ENCODE measurements at regions not wholly inside any gene's neighbourhood (a gene's known extent, or its start where the extent isn't known, plus 50 kb on each side); places are given as distances from the start of the nearest gene placed in this dataset.

GRCh38 chr1:86285796-86286195 lies 110.3 kb downstream of the ODF2L start:
- BruUV-seq (replicated peaks): no TSS peak
- H2AFZ ChIP-seq (ENCODE audit: low read depth, low read length): no peak overlapping the region
- no peak for FAIRE-seq

More at GRCh38 chr1:86285796-86286195, 110.3 kb downstream of the ODF2L start:
- H3K79me2 ChIP-seq (ENCODE audit: control insufficient read depth, insufficient read depth, low read length): no peaks in the 10 kb centered on the region
- H3K9me1 ChIP-seq (ENCODE audit: control insufficient read depth, insufficient read depth, low read length): no peaks in the 10 kb centered on the region
- ChIA-PET CTCF (ENCODE audit: low intra/inter-chr PET ratio) (no interaction called here), POLR2A (no interaction called here)
- no peak overlapping the region for H3K27ac ChIP-seq (ENCODE audit: extremely low read depth, low read depth, low read length)
- in situ Hi-C loops (cut with MboI) (no loop called here), intact Hi-C loops (cut with micrococcal nuclease) (no loop called here)
- no peak for TF ChIP-seq TCF7L2 (IDR thresholded peaks at IDR 0.05; ENCODE audit: low read depth, low read length)
- no peak for TF ChIP-seq NR2F6 (CRISPR knock-in tag; IDR thresholded peaks at IDR 0.05)
- no peak for TF ChIP-seq ZNF347 (CRISPR knock-in tag; IDR thresholded peaks at IDR 0.05; ENCODE audit: low read depth)
- no peak for TF ChIP-seq POU5F1 (IDR thresholded peaks at IDR 0.05; ENCODE audit: borderline replicate concordance, low read depth, low read length, partially characterized antibody)
- TF ChIP-seq HDAC3 (IDR thresholded peaks at IDR 0.05; ENCODE audit: borderline replicate concordance, partially characterized antibody): no peak
- no peak for TF ChIP-seq ATF6 (CRISPR knock-in tag; IDR thresholded peaks at IDR 0.05)
- TF ChIP-seq RBM14 (IDR thresholded peaks at IDR 0.05; ENCODE audit: borderline replicate concordance, insufficient read depth, low read depth, low read length): no peak
- no peak for TF ChIP-seq ARNT (IDR thresholded peaks at IDR 0.05)
- TF ChIP-seq ZNF77 (CRISPR knock-in tag; IDR thresholded peaks at IDR 0.05): no peak
- no peak for TF ChIP-seq HNRNPL (IDR thresholded peaks at IDR 0.05; ENCODE audit: low read depth, low read length)
- no peak for TF ChIP-seq ZNF444 (CRISPR knock-in tag; IDR thresholded peaks at IDR 0.05)
- no peak for TF ChIP-seq EP400 (IDR thresholded peaks at IDR 0.05)
- TF ChIP-seq TAF9B (IDR thresholded peaks at IDR 0.05; ENCODE audit: partially characterized antibody): no peak
- no peak for TF ChIP-seq ZKSCAN1 (IDR thresholded peaks at IDR 0.05; ENCODE audit: low read depth, low read length)
- no peak for TF ChIP-seq CREBBP (IDR thresholded peaks at IDR 0.05; ENCODE audit: low read depth, low read length)
- no peak overlapping the region for H3K4me3 ChIP-seq
- no peak overlapping the region for H3K9ac ChIP-seq (ENCODE audit: insufficient read depth in 1 of 2, low read depth in 2 of 2, low read length in 2 of 2)
- H3K27me3 ChIP-seq (ENCODE audit: control insufficient read depth in 2 of 2, insufficient read depth in 2 of 2, low read length in 2 of 2): no peaks in the 10 kb centered on the region
- no peak for ATAC-seq
- no peaks in the 10 kb centered on the region for H3K9me3 ChIP-seq (replicated peaks; ENCODE audit: control insufficient read depth, insufficient read depth, low read depth, low read length)
- no peak overlapping the region for H3K4me2 ChIP-seq (ENCODE audit: insufficient read depth, low read length)
- 1% methylated on average over 4 of the region's 4 CpGs for WGBS (ENCODE audit: insufficient coverage, low coverage, missing lambda C conversion rate)
- no peaks in the 10 kb centered on the region for H3K4me1 ChIP-seq (replicated peaks in 1 of 2; ENCODE audit: control insufficient read depth in 2 of 2, insufficient read depth in 2 of 2, low read length in 2 of 2)
- no peaks in the 10 kb centered on the region for H4K20me1 ChIP-seq (replicated peaks; ENCODE audit: control insufficient read depth, insufficient read depth, low read length)
- DNase-seq (ENCODE audit: extremely low read depth in 1 of 4, low spot score in 3 of 4): no peak
- H3K36me3 ChIP-seq (ENCODE audit: control insufficient read depth, insufficient read depth, low read length): no peaks in the 10 kb centered on the region
